ENCODE measurements at regions not wholly inside any gene's neighbourhood (a gene's known extent, or its start where the extent isn't known, plus 50 kb on each side); places are given as distances from the start of the nearest gene placed in this dataset.
A peak's percentile ranks its signal among the peaks of the same experiment; 100 is the strongest.

DNA sequence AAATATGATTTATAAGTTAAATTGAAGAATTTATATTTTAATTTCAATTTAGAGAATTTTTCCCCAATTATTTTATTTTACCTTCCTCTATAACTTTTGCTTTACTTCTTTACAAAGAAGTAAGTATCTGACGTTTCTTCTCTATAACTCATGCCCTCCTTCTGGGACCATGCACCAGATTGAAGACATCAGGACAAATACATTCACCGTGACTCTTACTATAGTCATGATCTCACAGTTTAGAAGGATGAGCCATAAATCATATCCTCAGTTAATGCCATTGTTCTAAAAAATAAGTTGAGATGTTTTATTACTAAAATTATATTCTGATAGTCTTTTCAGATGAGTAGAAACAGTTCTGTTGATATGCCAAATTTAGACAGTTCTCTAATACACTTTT lies 279.3 kb downstream of the TMX3 start:
- ChIA-PET POLR2A (ENCODE audit: low non-redundant PET) (no interaction called here), CTCF (no interaction called here)
- TF ChIP-seq, protein P1, sequence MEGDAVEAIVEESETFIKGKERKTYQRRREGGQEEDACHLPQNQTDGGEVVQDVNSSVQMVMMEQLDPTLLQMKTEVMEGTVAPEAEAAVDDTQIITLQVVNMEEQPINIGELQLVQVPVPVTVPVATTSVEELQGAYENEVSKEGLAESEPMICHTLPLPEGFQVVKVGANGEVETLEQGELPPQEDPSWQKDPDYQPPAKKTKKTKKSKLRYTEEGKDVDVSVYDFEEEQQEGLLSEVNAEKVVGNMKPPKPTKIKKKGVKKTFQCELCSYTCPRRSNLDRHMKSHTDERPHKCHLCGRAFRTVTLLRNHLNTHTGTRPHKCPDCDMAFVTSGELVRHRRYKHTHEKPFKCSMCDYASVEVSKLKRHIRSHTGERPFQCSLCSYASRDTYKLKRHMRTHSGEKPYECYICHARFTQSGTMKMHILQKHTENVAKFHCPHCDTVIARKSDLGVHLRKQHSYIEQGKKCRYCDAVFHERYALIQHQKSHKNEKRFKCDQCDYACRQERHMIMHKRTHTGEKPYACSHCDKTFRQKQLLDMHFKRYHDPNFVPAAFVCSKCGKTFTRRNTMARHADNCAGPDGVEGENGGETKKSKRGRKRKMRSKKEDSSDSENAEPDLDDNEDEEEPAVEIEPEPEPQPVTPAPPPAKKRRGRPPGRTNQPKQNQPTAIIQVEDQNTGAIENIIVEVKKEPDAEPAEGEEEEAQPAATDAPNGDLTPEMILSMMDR (conservative IDR thresholded peaks at IDR 0.05; ENCODE audit: low read depth): no peak
- no peak for DNase-seq (ENCODE audit: low spot score)
- no peak overlapping the region for H3K27ac ChIP-seq

DNA sequence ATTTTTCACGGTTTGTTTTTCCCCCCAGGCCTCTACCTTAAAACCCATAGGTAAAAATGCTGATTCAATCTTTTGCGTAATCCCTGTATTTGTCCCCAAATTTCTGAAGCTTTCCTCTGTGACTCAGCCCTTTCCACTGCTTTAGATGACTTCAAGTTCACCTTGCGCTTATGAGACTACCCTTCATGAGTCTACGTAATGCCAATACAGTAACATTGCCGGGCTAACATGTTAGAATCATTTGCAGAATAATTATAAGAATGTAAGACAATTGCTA lies 283.0 kb downstream of the TMX3 start:
- ChIA-PET CTCF (no interaction called here), POLR2A (ENCODE audit: low non-redundant PET) (no interaction called here)
- H3K27ac ChIP-seq: no peak overlapping the region
- DNase-seq (ENCODE audit: low spot score): no peak
- TF ChIP-seq, protein P1 (conservative IDR thresholded peaks at IDR 0.05; ENCODE audit: low read depth): no peak

DNA sequence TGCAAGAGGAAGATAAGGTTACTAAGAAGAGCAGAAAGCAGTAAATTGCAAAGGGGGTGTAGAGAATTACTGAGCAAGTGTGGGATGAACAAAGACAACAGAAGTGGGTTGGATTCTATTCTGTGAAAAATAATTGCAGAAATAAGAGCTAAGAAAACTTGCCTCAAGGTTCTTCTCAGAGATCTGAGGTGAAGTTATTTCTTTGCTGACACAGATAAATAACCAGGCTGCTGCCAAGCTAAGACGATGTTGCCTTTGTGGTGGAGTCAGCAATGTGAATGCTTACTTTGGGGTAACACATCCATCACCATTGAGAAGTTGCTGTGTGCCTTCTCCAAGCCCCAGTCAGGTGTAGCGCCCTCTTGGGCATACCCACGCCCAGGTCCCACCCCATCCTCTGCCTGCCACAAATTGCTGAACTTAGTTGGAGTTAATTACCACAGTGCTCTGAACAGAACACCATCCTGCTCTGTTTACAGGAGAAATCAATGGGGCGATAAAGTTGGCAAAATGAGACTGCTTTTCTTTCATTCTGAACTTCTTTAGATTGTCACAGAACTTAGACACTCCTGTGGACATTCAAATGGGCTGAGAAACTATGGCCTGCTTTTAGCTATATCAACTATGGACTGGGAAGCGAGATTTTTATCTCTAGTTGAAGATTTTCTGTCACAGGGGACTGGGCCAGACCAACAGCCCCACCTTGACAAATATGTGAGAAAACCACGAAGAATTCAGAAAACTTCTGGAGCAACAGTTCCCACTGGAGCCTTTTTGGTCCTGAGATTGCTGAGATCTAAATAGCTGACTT lies 283.6 kb downstream of the TMX3 start:
- no peak for DNase-seq (ENCODE audit: low spot score)
- no peak overlapping the region for H3K27ac ChIP-seq
- TF ChIP-seq, protein P1 (conservative IDR thresholded peaks at IDR 0.05; ENCODE audit: low read depth): no peak
- ChIA-PET CTCF (no interaction called here), POLR2A (ENCODE audit: low non-redundant PET) (no interaction called here)

DNA sequence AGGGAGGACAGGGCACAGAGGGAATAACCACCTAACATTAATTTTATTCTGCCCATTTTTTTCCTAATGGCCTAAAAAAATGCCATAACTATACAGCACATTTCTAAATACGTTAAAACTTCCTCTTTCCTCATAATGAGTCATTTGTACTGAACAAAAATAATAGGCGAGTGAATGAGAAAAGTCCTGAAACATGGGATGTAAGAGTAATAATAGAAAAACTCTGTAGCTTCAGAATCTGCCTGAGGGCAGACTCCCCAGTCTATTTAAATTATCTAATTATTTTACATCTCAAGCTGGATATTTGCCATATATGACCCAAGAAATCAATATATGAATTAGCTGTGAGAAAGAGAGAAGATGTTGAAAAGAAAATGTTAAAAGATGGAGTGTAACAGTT lies 285.1 kb downstream of the TMX3 start:
- peak overlapping the region; percentile 85 for H3K27ac ChIP-seq
- POLR2A ChIA-PET (ENCODE audit: low non-redundant PET): no interaction called here
- CTCF ChIA-PET: no interaction called here
- TF ChIP-seq, protein P1 (conservative IDR thresholded peaks at IDR 0.05; ENCODE audit: low read depth): no peak
- DNase-seq (ENCODE audit: low spot score): peak; percentile 38

DNA sequence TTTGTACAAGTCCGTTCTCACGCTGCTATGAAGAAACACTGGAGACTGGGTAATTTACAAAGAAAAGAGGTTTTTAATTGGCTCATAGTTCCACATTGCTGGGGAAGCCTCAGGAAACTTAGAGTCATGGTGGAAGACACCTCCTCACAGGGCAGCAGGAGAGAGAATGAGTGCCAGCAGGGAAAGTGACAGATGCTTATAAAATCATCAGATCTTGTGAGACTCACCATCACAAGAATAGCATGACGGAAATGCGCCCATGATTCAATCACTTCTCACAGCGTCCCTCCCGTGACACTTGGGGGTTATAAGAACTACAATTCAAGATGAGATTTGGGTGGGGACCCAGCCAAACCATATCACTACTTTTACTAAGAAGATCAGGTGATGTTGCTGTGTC lies 285.8 kb downstream of the TMX3 start:
- DNase-seq (ENCODE audit: low spot score): no peak
- peak overlapping the region; percentile 85 for H3K27ac ChIP-seq
- POLR2A ChIA-PET (ENCODE audit: low non-redundant PET): no interaction called here
- CTCF ChIA-PET: no interaction called here
- TF ChIP-seq, protein P1 (conservative IDR thresholded peaks at IDR 0.05; ENCODE audit: low read depth): no peak

DNA sequence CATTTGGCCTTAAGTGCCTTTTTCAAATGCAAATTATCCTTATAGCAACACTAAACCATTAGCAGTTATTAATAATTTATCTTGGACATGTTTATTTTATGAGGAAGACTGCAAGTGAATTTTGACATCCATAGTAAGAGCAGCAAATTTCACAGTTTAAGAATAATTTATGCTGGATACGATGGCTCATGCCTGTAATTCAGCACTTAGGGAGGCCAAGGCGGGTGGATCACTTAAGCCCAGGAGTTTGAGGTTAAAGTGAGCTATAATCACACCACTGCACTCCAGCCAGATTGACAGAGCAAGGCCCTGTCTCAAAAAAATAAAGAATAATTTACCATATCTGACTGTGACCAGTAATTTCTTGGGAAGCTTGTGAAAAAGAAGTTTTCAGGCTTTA lies 286.2 kb downstream of the TMX3 start:
- no peak overlapping the region for H3K27ac ChIP-seq
- POLR2A ChIA-PET (ENCODE audit: low non-redundant PET): no interaction called here

More for the DNA sequence above, 286.2 kb downstream of the TMX3 start:
- TF ChIP-seq, protein P1 (conservative IDR thresholded peaks at IDR 0.05; ENCODE audit: low read depth): no peak
- CTCF ChIA-PET: no interaction called here
- no peak for DNase-seq (ENCODE audit: low spot score)

Measured in RWPE1 (cell line).